PC-3 (cell line): ENCODE measurements at regions not wholly inside any gene's neighbourhood (a gene's known extent, or its start where the extent isn't known, plus 50 kb on each side); places are given as distances from the start of the nearest gene placed in this dataset.

ENCODE experiments used
- ATAC-seq: fragments of 200-7000 bp; cut with Tn5 transposase; 2 replicates; pipeline ENCODE4 v1.9.1; 2020; ENCODE audit warnings: mild to moderate bottlenecking, moderate library complexity
- BruUV-seq: library from RNA; stranded (reverse); fragments of 400-500 nt; replicated peaks from 2 replicates; lab custom pipeline; 2021; lab: Mats Ljungman, UMichigan
- CTCF ChIA-PET: fragments of 300-600 bp; sonication (Branson Sonifier 250); formaldehyde crosslinking; loops from one replicate; lab custom pipeline; 2022; ENCODE audit warnings: antibody characterized with exemption; lab: Charles Lee
- POLR2A ChIA-PET: fragments of 300-600 bp; sonication (Branson Sonifier 250); formaldehyde crosslinking; loops from one replicate; lab custom pipeline; 2022; ENCODE audit warnings: antibody characterized with exemption; ENCODE audit not compliant: unreplicated experiment; lab: Charles Lee
- DNase-seq: peaks from one replicate; pipeline ENCODE4 v3.0.0-alpha.2; 2015
- H2AFZ ChIP-seq: fragments of 300-600 bp; sonication (generic); 2 replicates; pipeline ENCODE4 v1.6.0; 2016; ENCODE audit warnings: antibody characterized with exemption, low read length
- H3F3A ChIP-seq: fragments of 300-600 bp; sonication (generic); one replicate; pipeline ENCODE4 v1.6.0; 2017; ENCODE audit warnings: antibody characterized with exemption, low read length, control low read depth, mild to moderate bottlenecking; ENCODE audit not compliant: unreplicated experiment
- H3K27ac ChIP-seq: fragments of 300-600 bp; sonication (generic); 2 replicates; pipeline ENCODE4 v1.5.1; 2016; ENCODE audit warnings: mild to moderate bottlenecking, low read length
- H3K27me3 ChIP-seq: fragments of 300-600 bp; sonication (generic); 2 replicates; pipeline ENCODE4 v1.6.1; 2016; ENCODE audit warnings: low read length, mixed read lengths
- H3K36me3 ChIP-seq: fragments of 300-600 bp; sonication (generic); 2 replicates; pipeline ENCODE4 v1.6.1; 2016; ENCODE audit warnings: low read depth, mixed run types, low read length, mixed read lengths
- H3K4me1 ChIP-seq: fragments of 300-600 bp; sonication (generic); 2 replicates; pipeline ENCODE4 v1.5.1; 2016; ENCODE audit warnings: low read length; ENCODE audit not compliant: insufficient read depth
- H3K4me2 ChIP-seq: fragments of 300-600 bp; sonication (generic); 2 replicates; pipeline ENCODE4 v1.6.0; 2016; ENCODE audit warnings: low read length
- H3K4me3 ChIP-seq: fragments of 300-600 bp; sonication (generic); 2 replicates; pipeline ENCODE4 v1.5.1; 2016; ENCODE audit warnings: mild to moderate bottlenecking, low read length, mixed read lengths
- H3K79me2 ChIP-seq: fragments of 300-600 bp; sonication (generic); 2 replicates; pipeline ENCODE4 v1.6.1; 2017; ENCODE audit warnings: low read length, mixed read lengths
- H3K9ac ChIP-seq: fragments of 300-600 bp; sonication (generic); 2 replicates; pipeline ENCODE4 v1.6.0; 2016; ENCODE audit warnings: mild to moderate bottlenecking, low read length
- H3K9me2 ChIP-seq: fragments of 300-600 bp; sonication (generic); replicated peaks from 2 replicates; pipeline ENCODE4 v1.6.1; 2016; ENCODE audit warnings: mixed run types, low read length, mixed read lengths
- H3K9me3 ChIP-seq: fragments of 300-600 bp; sonication (generic); 2 replicates; pipeline ENCODE4 v1.6.1; 2016; ENCODE audit warnings: low read length, mixed read lengths
- H4K20me1 ChIP-seq: fragments of 300-600 bp; sonication (generic); 2 replicates; pipeline ENCODE4 v1.6.1; 2016; ENCODE audit warnings: low read length, mixed read lengths
- EZH2 ChIP-seq: fragments of 300-600 bp; sonication (generic); IDR thresholded peaks from one replicate; pipeline ENCODE4 v1.6.1; 2017; ENCODE audit warnings: antibody characterized with exemption, mild to moderate bottlenecking, low read length; ENCODE audit not compliant: unreplicated experiment
- EZH2phosphoT487 ChIP-seq: fragments of 300-600 bp; sonication (generic); IDR thresholded peaks from 2 replicates; pipeline ENCODE4 v1.6.1; 2018; ENCODE audit warnings: mild to moderate bottlenecking, antibody characterized with exemption, low read length, borderline replicate concordance
- intact Hi-C: fragments of 100-400 bp; cut with micrococcal nuclease; formaldehyde crosslinking; loops from 2 replicates; pipeline ENCODE4 v1.9.0; 2023
- TF ChIP-seq, protein P1 (sequence below): fragments of 300-600 bp; sonication (generic); conservative IDR thresholded peaks from 2 replicates; pipeline ENCODE4 v1.5.1; 2017; ENCODE audit warnings: antibody characterized with exemption, low read depth, mild to moderate bottlenecking, low read length

DNA sequence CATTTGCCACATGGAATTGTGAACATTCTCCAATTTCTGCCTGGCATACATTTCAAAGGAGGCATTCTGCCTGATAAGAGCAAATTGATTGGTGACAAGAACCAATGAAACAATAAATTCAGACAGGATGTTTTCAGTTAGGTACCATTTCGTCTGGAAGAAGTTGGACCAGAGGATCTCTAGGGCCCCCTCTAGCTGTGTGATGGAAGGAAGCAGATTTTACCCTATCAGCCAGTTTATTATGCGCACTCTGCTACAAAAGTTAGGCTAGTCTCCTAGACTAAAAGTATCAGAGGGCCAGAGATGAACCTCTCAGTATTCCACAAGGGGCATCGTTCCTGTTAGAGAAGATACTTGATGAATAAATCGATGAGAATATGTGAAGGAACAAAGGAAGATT is 118.0 kb downstream of the BUB3 start:
- H3K9me2 ChIP-seq = no peaks in the 10 kb centered on the region
- no peaks in the 10 kb centered on the region for H3K9me3 ChIP-seq
- no peaks in the 10 kb centered on the region for H3K27me3 ChIP-seq
- peaks cover 13% of the 10 kb centered on the region; the same call in 1 of the 2 replicates for H3K4me1 ChIP-seq
- H3K9ac ChIP-seq = no peak overlapping the region
- no peak for TF ChIP-seq EZH2phosphoT487
- TF ChIP-seq, protein P1, sequence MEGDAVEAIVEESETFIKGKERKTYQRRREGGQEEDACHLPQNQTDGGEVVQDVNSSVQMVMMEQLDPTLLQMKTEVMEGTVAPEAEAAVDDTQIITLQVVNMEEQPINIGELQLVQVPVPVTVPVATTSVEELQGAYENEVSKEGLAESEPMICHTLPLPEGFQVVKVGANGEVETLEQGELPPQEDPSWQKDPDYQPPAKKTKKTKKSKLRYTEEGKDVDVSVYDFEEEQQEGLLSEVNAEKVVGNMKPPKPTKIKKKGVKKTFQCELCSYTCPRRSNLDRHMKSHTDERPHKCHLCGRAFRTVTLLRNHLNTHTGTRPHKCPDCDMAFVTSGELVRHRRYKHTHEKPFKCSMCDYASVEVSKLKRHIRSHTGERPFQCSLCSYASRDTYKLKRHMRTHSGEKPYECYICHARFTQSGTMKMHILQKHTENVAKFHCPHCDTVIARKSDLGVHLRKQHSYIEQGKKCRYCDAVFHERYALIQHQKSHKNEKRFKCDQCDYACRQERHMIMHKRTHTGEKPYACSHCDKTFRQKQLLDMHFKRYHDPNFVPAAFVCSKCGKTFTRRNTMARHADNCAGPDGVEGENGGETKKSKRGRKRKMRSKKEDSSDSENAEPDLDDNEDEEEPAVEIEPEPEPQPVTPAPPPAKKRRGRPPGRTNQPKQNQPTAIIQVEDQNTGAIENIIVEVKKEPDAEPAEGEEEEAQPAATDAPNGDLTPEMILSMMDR = peak; percentile 49
- H3K79me2 ChIP-seq = no peaks in the 10 kb centered on the region
- POLR2A ChIA-PET = no interaction called here
- H3K36me3 ChIP-seq = no peaks in the 10 kb centered on the region
- intact Hi-C loops = loop anchor here (5.0 to 10.0 kb wide), 4 partner anchors 67 to 227 kb away; no protein-coding TSS in a partner anchor
- no peak overlapping the region for H3K4me2 ChIP-seq
- no peak overlapping the region for H3K27ac ChIP-seq
- no peaks in the 10 kb centered on the region for H3F3A ChIP-seq
- H2AFZ ChIP-seq = no peak overlapping the region
- no peaks in the 10 kb centered on the region for H4K20me1 ChIP-seq
- H3K4me3 ChIP-seq = no peak overlapping the region
- CTCF ChIA-PET = no interaction called here
- DNase-seq (peak; percentile 25), ATAC-seq (no peak)
- no TSS peak for BruUV-seq

DNA sequence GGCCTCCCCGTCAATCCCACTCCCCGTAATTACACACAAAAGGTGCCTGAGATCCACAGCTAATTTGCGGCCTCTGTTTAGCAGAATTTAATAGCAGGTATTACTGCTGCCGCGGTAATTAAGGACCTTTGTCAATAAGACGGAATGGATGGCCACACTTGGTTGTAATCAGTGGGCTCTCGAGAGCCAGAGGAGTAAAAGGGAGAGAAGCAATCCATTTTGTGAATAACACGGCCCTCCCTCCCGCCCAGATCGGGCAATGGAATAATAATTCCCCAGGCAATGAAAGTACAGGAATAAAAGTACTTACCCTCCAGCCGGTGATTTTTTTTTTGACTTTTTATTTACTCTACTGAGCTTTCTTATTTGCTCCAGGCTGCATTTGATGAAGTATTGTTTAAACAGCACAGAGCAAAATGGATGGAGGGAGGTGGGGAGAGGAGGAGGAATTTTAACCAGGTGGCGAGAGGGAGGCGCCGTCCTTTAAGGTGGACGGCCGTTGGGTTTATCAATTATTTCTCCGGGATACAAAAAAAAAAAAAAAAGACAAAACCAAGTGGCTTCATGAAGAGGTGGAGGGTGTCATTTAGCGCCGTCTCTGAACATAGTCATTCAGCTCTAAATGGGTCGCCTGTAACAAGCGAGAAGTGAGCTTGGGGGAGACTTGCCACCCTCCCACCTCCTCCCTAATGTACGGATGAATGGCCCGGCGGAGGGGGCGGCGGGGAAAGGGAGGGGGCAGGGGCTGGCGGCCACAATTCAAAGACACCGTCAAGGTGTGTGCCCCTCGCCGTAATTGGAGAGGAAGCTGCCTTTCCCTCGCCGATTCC is 120.3 kb downstream of the BUB3 start:
- no peaks in the 10 kb centered on the region for H4K20me1 ChIP-seq
- H3K36me3 ChIP-seq = no peaks in the 10 kb centered on the region
- no peaks in the 10 kb centered on the region for H3K27me3 ChIP-seq
- TF ChIP-seq EZH2 (no peak), EZH2phosphoT487 (no peak)
- TF ChIP-seq, protein P1 = no peak
- ATAC-seq (peak; percentile 13; the same call in 1 of the 2 replicates), DNase-seq (peak; percentile 5)
- CTCF ChIA-PET = interaction anchor here (0.7 kb wide), 1 partner anchor 17 kb away, joined by 4 read pairs; no protein-coding TSS in a partner anchor
- H3K27ac ChIP-seq = no peak overlapping the region
- H3K4me2 ChIP-seq = peak overlapping the region; percentile 89
- no peak overlapping the region for H3K9ac ChIP-seq
- H3K4me3 ChIP-seq = peak overlapping the region; percentile 67
- no peaks in the 10 kb centered on the region for H3K9me3 ChIP-seq
- H3F3A ChIP-seq = no peaks in the 10 kb centered on the region
- BruUV-seq = no TSS peak
- H3K79me2 ChIP-seq = no peaks in the 10 kb centered on the region
- no peaks in the 10 kb centered on the region for H3K9me2 ChIP-seq
- H2AFZ ChIP-seq = peak overlapping the region; percentile 86
- POLR2A ChIA-PET = no interaction called here
- intact Hi-C loops = loop anchor here (5.0 to 10.0 kb wide), 4 partner anchors 70 to 230 kb away; no protein-coding TSS in a partner anchor
- H3K4me1 ChIP-seq = peaks cover 12% of the 10 kb centered on the region; the same call in 1 of the 2 replicates
